HepG2 (cell line): ENCODE measurements at regions not wholly inside any gene's neighbourhood (a gene's known extent, or its start where the extent isn't known, plus 50 kb on each side); places are given as distances from the start of the nearest gene placed in this dataset.

ENCODE experiments used
- ATAC-seq: fragments of 200-7000 bp; cut with Tn5 transposase; 3 replicates; pipeline ENCODE4 v1.9.1; 2020; ENCODE audit warnings: mild to moderate bottlenecking, moderate library complexity
- BruUV-seq: library from RNA; stranded (reverse); fragments of 400-500 nt; replicated peaks from 2 replicates; lab custom pipeline; 2021; lab: Mats Ljungman, UMichigan
- CTCF ChIA-PET: fragments of 300-600 bp; formaldehyde crosslinking; extraction: SDS; loops from one replicate; lab custom pipeline; 2021; ENCODE audit warnings: low total read pairs, inconsistent platforms, low intra/inter-chr PET ratio; lab: Yijun Ruan, JAX
- POLR2A ChIA-PET: fragments of 350-600 bp; sonication (Branson Sonifier 250); formaldehyde crosslinking; loops from one replicate; lab custom pipeline; 2020; ENCODE audit warnings: antibody characterized with exemption, inconsistent platforms; lab: Yijun Ruan, JAX
- DNase-seq: peaks from one replicate; pipeline ENCODE4 v3.0.0-alpha.2; 2015; ENCODE audit warnings: low spot score
- FAIRE-seq: peaks from 3 replicates; lab custom pipeline; 2011; peaks lifted over from hg19 to GRCh38; lab: Jason Lieb, UNC
- H2AFZ ChIP-seq: one replicate; pipeline ENCODE4 v1.6.1; 2011; ENCODE audit warnings: low read length, inconsistent platforms
- H3K27ac ChIP-seq: fragments of 300-600 bp; 3 replicates; pipeline ENCODE4 v1.8.0; 2011; ENCODE audit warnings: mixed run types, mild to moderate bottlenecking, mixed read lengths, low read length, inconsistent platforms; ENCODE audit not compliant: insufficient read depth; ENCODE audit errors: extremely low read length
- H3K27me3 ChIP-seq, 2 experiments: fragments of 200-600 bp in 1 of 2; 2 replicates in 1 of 2; 3 replicates in 1 of 2; pipeline versions ENCODE4 v1.6.0 to v1.8.0; 2011; ENCODE audit warnings: low read length in 2 of 2, mild to moderate bottlenecking in 2 of 2, moderate library complexity in 2 of 2, inconsistent platforms in 1 of 2; ENCODE audit not compliant: insufficient read depth in 2 of 2, control insufficient read depth in 1 of 2
- H3K36me3 ChIP-seq, 2 experiments: fragments of 200-600 bp in 1 of 2; replicated peaks in 1 of 2; 2 replicates in 1 of 2; 3 replicates in 1 of 2; pipeline versions ENCODE4 v1.5.1 to v1.8.0; 2011; ENCODE audit warnings: low read length in 2 of 2, inconsistent platforms in 1 of 2; ENCODE audit not compliant: insufficient read depth in 2 of 2, control insufficient read depth in 1 of 2
- H3K4me1 ChIP-seq: 2 replicates; pipeline ENCODE4 v1.5.1; 2012; ENCODE audit warnings: low read length, inconsistent platforms; ENCODE audit not compliant: insufficient read depth
- H3K4me2 ChIP-seq: 2 replicates; pipeline ENCODE4 v1.6.0; 2011; ENCODE audit warnings: low read depth, low read length, inconsistent platforms
- H3K4me3 ChIP-seq, 3 experiments: fragments of 200-600 bp in 1 of 3; sonication (generic), shearing (Covaris generic) in 1 of 3; replicated peaks in 1 of 3; 2 replicates each; pipeline ENCODE4 v1.5.1; 2011 to 2016; ENCODE audit warnings: low read length in 3 of 3, inconsistent platforms in 2 of 3, low read depth in 2 of 3, mild to moderate bottlenecking in 2 of 3, control low read depth in 1 of 3, mixed read lengths in 1 of 3; ENCODE audit not compliant: insufficient read depth in 1 of 3
- H3K79me2 ChIP-seq: one replicate; pipeline ENCODE4 v1.6.1; 2011; ENCODE audit warnings: low read length, inconsistent platforms; ENCODE audit not compliant: insufficient read depth
- H3K9ac ChIP-seq: 2 replicates; pipeline ENCODE4 v1.6.0; 2011; ENCODE audit warnings: mild to moderate bottlenecking, low read depth, low read length, inconsistent platforms; ENCODE audit not compliant: insufficient read depth
- H3K9me3 ChIP-seq: 2 replicates; pipeline ENCODE4 v1.5.1; 2012; ENCODE audit warnings: mild to moderate bottlenecking, low read length
- H4K20me1 ChIP-seq: 2 replicates; pipeline ENCODE4 v1.6.0; 2011; ENCODE audit warnings: inconsistent platforms, mild to moderate bottlenecking, low read length, moderate library complexity; ENCODE audit not compliant: insufficient read depth
- E2F5 ChIP-seq: sonication (generic); formaldehyde crosslinking; conservative IDR thresholded peaks from 2 replicates; pipeline ENCODE4 v1.4.0; 2020; ENCODE audit warnings: missing genetic modification reagents
- ETV6 ChIP-seq: sonication (generic); formaldehyde crosslinking; conservative IDR thresholded peaks from 2 replicates; pipeline ENCODE4 v1.4.0; 2020; ENCODE audit warnings: missing genetic modification reagents
- HMGXB3 ChIP-seq: sonication (generic); formaldehyde crosslinking; IDR thresholded peaks from 2 replicates; pipeline ENCODE4 v1.4.0; 2020; ENCODE audit warnings: missing genetic modification reagents, borderline replicate concordance
- IKZF5 ChIP-seq: IDR thresholded peaks from 2 replicates; pipeline ENCODE4 v1.6.1; 2018; ENCODE audit warnings: missing genetic modification reagents, mild to moderate bottlenecking, missing compliant biosample characterization
- LRRFIP1 ChIP-seq: sonication (generic); formaldehyde crosslinking; conservative IDR thresholded peaks from 2 replicates; pipeline ENCODE4 v1.4.0; 2020; ENCODE audit warnings: missing genetic modification reagents
- NCOR1 ChIP-seq: fragments of 200-600 bp; sonication (generic); IDR thresholded peaks from 2 replicates; pipeline ENCODE4 v1.7.0; 2017; ENCODE audit warnings: antibody characterized with exemption, low read length, borderline replicate concordance
- RBFOX2 ChIP-seq: fragments of 200-400 bp; formaldehyde crosslinking; IDR thresholded peaks from 2 replicates; pipeline ENCODE4 v1.6.1; 2017; ENCODE audit warnings: low read depth, mild to moderate bottlenecking, low read length
- TFDP2 ChIP-seq: sonication (generic); formaldehyde crosslinking; IDR thresholded peaks from 2 replicates; pipeline ENCODE4 v1.4.0; 2020; ENCODE audit warnings: missing genetic modification reagents
- ZBTB7B ChIP-seq: sonication (generic); formaldehyde crosslinking; IDR thresholded peaks from 2 replicates; pipeline ENCODE4 v1.4.0; 2020; ENCODE audit warnings: missing genetic modification reagents
- ZNF780A ChIP-seq: sonication (generic); formaldehyde crosslinking; IDR thresholded peaks from 2 replicates; pipeline ENCODE4 v1.8.0; 2022; ENCODE audit warnings: mild to moderate bottlenecking, missing genetic modification reagents, moderate library complexity
- WGBS: methylation state at CpG from one replicate; pipeline ENCODE4 v1.1.6; 2017; ENCODE audit warnings: low lambda C conversion rate; 5-methylcytosine and 5-hydroxymethylcytosine counted together
- in situ Hi-C: cut with HindIII; loops from 2 replicates; pipeline ENCODE4 v1.10.0; 2017; ENCODE audit warnings: low pct_unique_long_range_greater_than_20kb; ENCODE audit not compliant: extremely low pct_ligation_motif_present
- intact Hi-C: fragments of 100-400 bp; cut with micrococcal nuclease; formaldehyde crosslinking; loops from one replicate; pipeline ENCODE4 v1.10.0; 2022; ENCODE audit not compliant: unreplicated experiment

GRCh38 chr20:60476045-60476444 is 517.8 kb downstream of the CDH26 start (continued):
- TF ChIP-seq RBFOX2 (no peak), ZNF780A (CRISPR knock-in tag) (no peak), ETV6 (CRISPR knock-in tag) (no peak), NCOR1 (no peak), ZBTB7B (CRISPR knock-in tag) (no peak), IKZF5 (CRISPR knock-in tag) (no peak), LRRFIP1 (CRISPR knock-in tag) (no peak), E2F5 (CRISPR knock-in tag) (no peak)

GRCh38 chr20:60477958-60478357 is 519.7 kb downstream of the CDH26 start:
- ChIA-PET CTCF (no interaction called here), POLR2A (no interaction called here)
- Histone ChIP-seq H3K9ac (no peak overlapping the region), H3K36me3 (no peaks in the 10 kb centered on the region), H4K20me1 (no peaks in the 10 kb centered on the region), H2AFZ (no peak overlapping the region), H3K4me2 (no peak overlapping the region), H3K9me3 (no peaks in the 10 kb centered on the region), H3K4me3 (no peak overlapping the region), H3K4me1 (no peaks in the 10 kb centered on the region), H3K27me3 (no peaks in the 10 kb centered on the region; a peak in 2 of 5 replicates), H3K79me2 (no peaks in the 10 kb centered on the region), H3K27ac (no peak overlapping the region)
- in situ Hi-C loops (no loop called here), intact Hi-C loops (no loop called here)
- BruUV-seq, result no TSS peak
- ATAC-seq (no peak), DNase-seq (no peak), FAIRE-seq (no peak)
- WGBS, result 10% methylated on average over 11 of the region's 11 CpGs
- TF ChIP-seq HMGXB3 (no peak), TFDP2 (CRISPR knock-in tag) (no peak)
